Esophagus muscularis mucosa (tissue), 4 donors: ENCODE measurements at regions not wholly inside any gene's neighbourhood (a gene's known extent, or its start where the extent isn't known, plus 50 kb on each side); places are given as distances from the start of the nearest gene placed in this dataset.

Experiments used
- DNase-seq: peaks from one replicate; pipeline ENCODE4 v3.0.0-alpha.2; 2017; ENCODE audit errors: extremely low spot score
- H3K27ac ChIP-seq, 4 donors: fragments of 200-600 bp; sonication (generic); replicated peaks in 1 of 4; 1 replicate in 3 of 4; 2 replicates in 1 of 4; pipeline ENCODE4 v1.5.1; 2016 to 2019; ENCODE audit warnings: mild to moderate bottlenecking in 1 of 4
- H3K27me3 ChIP-seq, 4 donors: fragments of 200-600 bp; sonication (generic); one replicate each; pipeline versions ENCODE4 v1.5.1 to v1.6.0; 2016 to 2019
- H3K36me3 ChIP-seq, 4 donors: fragments of 200-600 bp; sonication (generic); one replicate each; pipeline ENCODE4 v1.5.1; 2016 to 2019
- H3K4me1 ChIP-seq, 4 donors: fragments of 200-600 bp; sonication (generic); one replicate each; pipeline ENCODE4 v1.5.1; 2016 to 2019
- H3K4me3 ChIP-seq, 4 donors: fragments of 200-600 bp; sonication (generic); 1 replicate in 2 of 4; 2 replicates in 2 of 4; pipeline ENCODE4 v1.5.1; 2016 to 2019; ENCODE audit warnings: mild to moderate bottlenecking in 4 of 4, moderate library complexity in 1 of 4
- H3K9me3 ChIP-seq, 4 donors: fragments of 200-600 bp; sonication (generic); 1 replicate in 3 of 4; 2 replicates in 1 of 4; pipeline ENCODE4 v1.5.1; 2016 to 2019
- EP300 ChIP-seq: sonication (generic); formaldehyde crosslinking; IDR thresholded peaks from one replicate; pipeline ENCODE4 v1.6.1; 2017; ENCODE audit warnings: antibody characterized with exemption
- POLR2A ChIP-seq: fragments of 450-650 bp; IDR thresholded peaks from one replicate; pipeline ENCODE4 v1.6.1; 2017; ENCODE audit warnings: antibody characterized with exemption, moderate library complexity, mild to moderate bottlenecking, low read depth
- POLR2AphosphoS5 ChIP-seq, 2 donors: sonication (generic); formaldehyde crosslinking; IDR thresholded peaks; one replicate each; pipeline ENCODE4 v1.6.1; 2017; ENCODE audit warnings: antibody characterized with exemption in 2 of 2
- WGBS: methylation state at CpG from one replicate; pipeline ENCODE4 v1.1.5; 2018; 5-methylcytosine and 5-hydroxymethylcytosine counted together
- intact Hi-C: fragments of 100-400 bp; cut with DNase I; formaldehyde crosslinking; loops from one replicate; pipeline ENCODE4 v1.15.1; 2023
- TF ChIP-seq, protein P1 (sequence below), 3 experiments: fragments of 200-600 bp in 2 of 3; fragments of 450-650 bp in 1 of 3; sonication (generic) in 2 of 3; IDR thresholded peaks; one replicate each; pipeline ENCODE4 v1.5.1; 2017 to 2019; ENCODE audit warnings: antibody characterized with exemption in 3 of 3, mild to moderate bottlenecking in 2 of 3, moderate library complexity in 1 of 3

DNA sequence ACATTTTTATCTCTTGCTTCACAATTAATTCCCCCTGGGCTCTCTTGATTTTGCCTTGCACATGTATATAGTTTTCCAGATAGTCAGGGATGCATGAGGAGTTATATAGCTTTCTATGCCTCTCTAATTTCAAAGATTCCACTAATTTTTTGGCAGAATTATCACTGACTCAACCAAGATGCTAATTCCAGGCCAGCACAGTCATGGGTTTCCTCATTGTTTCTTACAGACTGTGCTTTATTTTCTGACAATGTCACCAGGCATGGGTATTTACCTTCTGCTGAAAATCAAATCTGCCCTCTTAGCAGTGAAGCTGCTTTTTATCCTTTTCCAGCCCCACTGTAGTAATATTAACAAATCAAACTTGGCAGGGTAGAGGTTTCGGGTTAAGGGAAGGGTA, 1520.6 kb upstream of the CADM2 start:
- H3K36me3 ChIP-seq = no peaks in the 10 kb centered on the region
- no peaks in the 10 kb centered on the region for H3K4me1 ChIP-seq
- H3K27me3 ChIP-seq = no peaks in the 10 kb centered on the region
- DNase-seq = no peak
- WGBS = 71% methylated on average over 1 of the region's 1 CpG
- H3K4me3 ChIP-seq = no peak overlapping the region
- no peaks in the 10 kb centered on the region for H3K9me3 ChIP-seq
- intact Hi-C loops = no loop called here
- no peak overlapping the region for H3K27ac ChIP-seq
- TF ChIP-seq EP300 (no peak), POLR2AphosphoS5 (IDR thresholded peaks at IDR 0.05) (no peak), POLR2A (no peak)
- TF ChIP-seq, protein P1, sequence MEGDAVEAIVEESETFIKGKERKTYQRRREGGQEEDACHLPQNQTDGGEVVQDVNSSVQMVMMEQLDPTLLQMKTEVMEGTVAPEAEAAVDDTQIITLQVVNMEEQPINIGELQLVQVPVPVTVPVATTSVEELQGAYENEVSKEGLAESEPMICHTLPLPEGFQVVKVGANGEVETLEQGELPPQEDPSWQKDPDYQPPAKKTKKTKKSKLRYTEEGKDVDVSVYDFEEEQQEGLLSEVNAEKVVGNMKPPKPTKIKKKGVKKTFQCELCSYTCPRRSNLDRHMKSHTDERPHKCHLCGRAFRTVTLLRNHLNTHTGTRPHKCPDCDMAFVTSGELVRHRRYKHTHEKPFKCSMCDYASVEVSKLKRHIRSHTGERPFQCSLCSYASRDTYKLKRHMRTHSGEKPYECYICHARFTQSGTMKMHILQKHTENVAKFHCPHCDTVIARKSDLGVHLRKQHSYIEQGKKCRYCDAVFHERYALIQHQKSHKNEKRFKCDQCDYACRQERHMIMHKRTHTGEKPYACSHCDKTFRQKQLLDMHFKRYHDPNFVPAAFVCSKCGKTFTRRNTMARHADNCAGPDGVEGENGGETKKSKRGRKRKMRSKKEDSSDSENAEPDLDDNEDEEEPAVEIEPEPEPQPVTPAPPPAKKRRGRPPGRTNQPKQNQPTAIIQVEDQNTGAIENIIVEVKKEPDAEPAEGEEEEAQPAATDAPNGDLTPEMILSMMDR (IDR thresholded peaks at IDR 0.05) = no peak

DNA sequence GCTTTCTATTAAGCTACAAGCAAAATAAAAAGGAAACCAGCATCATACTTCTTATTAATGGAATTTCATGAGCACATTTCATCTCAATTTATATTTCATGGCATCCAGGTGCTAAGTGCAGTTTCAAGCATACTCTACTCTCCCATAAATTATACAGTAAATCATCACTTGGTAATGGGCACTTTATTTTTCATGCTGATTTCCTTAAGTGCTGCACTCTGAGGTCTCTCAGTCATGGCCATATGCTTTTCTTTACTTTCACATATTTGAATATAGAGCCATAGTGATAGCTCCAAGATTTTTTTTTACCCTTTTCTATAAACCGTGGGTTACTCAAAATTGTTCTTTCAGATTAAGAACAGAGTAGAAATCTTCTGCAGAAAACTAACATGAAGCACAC, 1505.7 kb upstream of the CADM2 start:
- no peaks in the 10 kb centered on the region for H3K9me3 ChIP-seq
- peaks cover 0 to 16% (median 5%) of the 10 kb centered on the region in 4 donors for H3K4me1 ChIP-seq
- intact Hi-C loops = no loop called here
- H3K27me3 ChIP-seq = no peaks in the 10 kb centered on the region
- no peaks in the 10 kb centered on the region for H3K36me3 ChIP-seq
- TF ChIP-seq POLR2AphosphoS5 (IDR thresholded peaks at IDR 0.05) (no peak), POLR2A (no peak), EP300 (no peak)
- TF ChIP-seq, protein P1 (IDR thresholded peaks at IDR 0.05) = no peak
- no peak for DNase-seq
- no peak overlapping the region for H3K27ac ChIP-seq
- 25% methylated on average over 1 of the region's 1 CpG for WGBS
- no peak overlapping the region for H3K4me3 ChIP-seq

DNA sequence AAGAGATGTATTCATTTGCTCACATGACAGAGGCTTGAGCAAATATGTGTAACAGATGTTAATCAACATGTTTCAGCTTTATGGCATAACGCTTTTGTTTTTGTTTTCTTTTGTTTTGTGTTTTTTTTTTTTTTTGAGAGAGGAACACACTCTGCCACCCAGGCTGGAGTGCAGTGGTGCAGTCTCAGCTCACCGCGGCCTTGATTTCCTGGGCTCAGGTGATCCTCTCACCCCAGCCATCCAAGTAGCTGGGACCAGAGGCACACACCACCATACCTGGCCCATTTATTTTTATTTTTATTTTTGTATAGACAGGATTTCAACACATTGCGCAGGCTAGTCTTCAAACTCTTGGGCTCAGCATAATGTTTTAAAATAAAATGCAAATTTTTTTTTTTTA, 1504.4 kb upstream of the CADM2 start:
- Histone ChIP-seq H3K4me1 (peaks cover 0 to 17% (median 5%) of the 10 kb centered on the region in 4 donors), H3K27me3 (no peaks in the 10 kb centered on the region), H3K9me3 (no peaks in the 10 kb centered on the region), H3K27ac (no peak overlapping the region), H3K36me3 (no peaks in the 10 kb centered on the region), H3K4me3 (no peak overlapping the region)
- TF ChIP-seq EP300 = no peak
- TF ChIP-seq, protein P1 (IDR thresholded peaks at IDR 0.05) = no peak
- no peak for TF ChIP-seq POLR2A
- TF ChIP-seq POLR2AphosphoS5 (IDR thresholded peaks at IDR 0.05) = no peak
- WGBS = 85% methylated on average over 4 of the region's 4 CpGs
- DNase-seq = no peak
- intact Hi-C loops = no loop called here

DNA sequence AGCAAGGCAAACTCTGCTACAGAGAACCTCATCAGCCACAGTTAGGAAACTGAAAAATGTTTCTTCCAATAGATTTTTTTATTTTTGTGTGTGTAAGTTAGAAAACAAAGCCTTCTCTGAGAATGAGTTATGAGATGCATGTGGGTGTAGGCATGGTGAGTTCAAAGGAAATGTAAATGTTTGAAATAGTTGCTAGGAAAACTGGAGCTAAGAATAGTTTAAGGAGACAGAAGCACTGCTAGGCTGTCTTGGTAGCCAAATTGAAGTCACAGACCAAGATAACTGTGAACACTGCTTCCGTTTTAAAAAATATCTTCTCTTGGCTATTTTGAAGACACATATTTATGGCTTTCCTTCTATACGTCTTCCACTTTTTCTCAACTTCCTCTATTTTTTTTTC, 1501.2 kb upstream of the CADM2 start:
- Histone ChIP-seq H3K27me3 (no peaks in the 10 kb centered on the region), H3K4me1 (peaks cover 0 to 17% (median 5%) of the 10 kb centered on the region in 4 donors), H3K36me3 (no peaks in the 10 kb centered on the region), H3K9me3 (no peaks in the 10 kb centered on the region), H3K27ac (peak overlapping the region in 1 of 4 donors; percentile 9), H3K4me3 (no peak overlapping the region)
- WGBS = 15% methylated on average over 2 of the region's 2 CpGs
- TF ChIP-seq POLR2AphosphoS5 (IDR thresholded peaks at IDR 0.05) (no peak), POLR2A (no peak)
- no peak for DNase-seq
- intact Hi-C loops = no loop called here

DNA sequence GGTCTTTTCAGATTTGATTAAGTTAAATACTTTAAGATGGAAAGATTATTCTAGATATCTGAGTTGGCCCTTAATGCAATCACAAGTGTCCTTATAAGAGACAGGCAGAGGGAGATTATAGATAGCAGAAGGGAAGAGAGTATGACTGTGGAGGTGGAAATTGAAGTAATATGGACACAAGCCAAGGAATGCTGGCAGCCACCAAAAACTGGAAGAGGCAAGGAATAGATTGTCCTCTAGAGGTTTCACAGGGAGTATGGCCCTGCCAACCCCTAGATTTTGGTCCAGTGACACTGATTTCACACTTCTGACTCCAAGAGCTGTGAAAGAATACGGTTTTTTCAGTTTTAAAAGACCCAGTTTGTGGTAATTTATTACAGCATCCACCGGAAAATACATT, 1498.7 kb upstream of the CADM2 start:
- H3K9me3 ChIP-seq = no peaks in the 10 kb centered on the region
- H3K27me3 ChIP-seq = no peaks in the 10 kb centered on the region
- no peak overlapping the region for H3K4me3 ChIP-seq
- H3K27ac ChIP-seq = no peak overlapping the region
- no peak for DNase-seq
- no peaks in the 10 kb centered on the region for H3K36me3 ChIP-seq
- peaks cover 0 to 9% (median 4%) of the 10 kb centered on the region in 4 donors for H3K4me1 ChIP-seq
- WGBS = 86% methylated on average over 2 of the region's 2 CpGs
- TF ChIP-seq POLR2AphosphoS5 (IDR thresholded peaks at IDR 0.05) = no peak
- no peak for TF ChIP-seq EP300
- TF ChIP-seq POLR2A = no peak
- TF ChIP-seq, protein P1 (IDR thresholded peaks at IDR 0.05) = no peak
- intact Hi-C loops = no loop called here
